GM04504 (cell line): ENCODE measurements at regions not wholly inside any gene's neighbourhood (a gene's known extent, or its start where the extent isn't known, plus 50 kb on each side); places are given as distances from the start of the nearest gene placed in this dataset.
"Not testable (repeated sequence)": the region's sequence is repeated elsewhere in the genome, so short reads cannot be mapped to it uniquely, and the experiment has no call there.

Experiments
- DNase-seq: peaks from one replicate; pipeline ENCODE4 v3.0.0-alpha.2; 2012; ENCODE audit warnings: low read depth

DNA sequence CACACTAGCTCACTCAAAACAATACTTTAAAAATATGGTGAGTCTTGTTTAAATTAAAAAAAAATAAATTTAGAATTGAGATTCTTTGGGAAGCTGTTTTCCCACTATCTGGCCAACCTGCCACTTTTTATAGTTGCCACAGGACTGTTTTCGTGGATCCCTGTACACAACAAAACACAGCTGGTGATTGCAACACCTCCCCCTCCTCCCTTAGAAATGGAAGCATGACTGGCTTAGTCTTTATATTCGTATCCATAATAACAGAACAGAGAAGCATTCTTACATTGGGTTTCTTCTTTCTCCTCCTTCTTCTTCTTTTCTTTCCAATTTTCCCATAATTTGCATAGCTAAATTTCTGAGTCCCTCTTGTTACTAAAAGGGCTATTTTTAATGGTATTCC is 79.5 kb upstream of the GJB6 start:
- no peak for DNase-seq

DNA sequence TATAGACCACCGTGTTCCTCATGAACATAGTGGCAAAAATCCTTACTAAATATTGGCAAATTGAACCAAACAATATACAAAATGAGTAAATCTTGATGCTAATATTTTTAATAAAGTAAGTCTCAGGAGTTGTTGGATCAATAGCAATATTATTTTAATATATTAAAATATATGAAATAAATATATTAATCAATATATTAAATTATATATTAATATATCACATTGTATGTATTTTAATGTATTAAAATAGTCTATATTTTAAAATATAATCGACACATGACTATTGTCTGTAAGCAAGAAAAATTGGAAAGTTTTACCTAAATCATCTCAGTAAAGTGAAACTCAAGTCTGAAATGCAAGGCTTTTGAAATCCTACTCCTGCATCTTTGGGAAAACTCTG is 78.9 kb upstream of the GJB6 start:
- no peak for DNase-seq

DNA sequence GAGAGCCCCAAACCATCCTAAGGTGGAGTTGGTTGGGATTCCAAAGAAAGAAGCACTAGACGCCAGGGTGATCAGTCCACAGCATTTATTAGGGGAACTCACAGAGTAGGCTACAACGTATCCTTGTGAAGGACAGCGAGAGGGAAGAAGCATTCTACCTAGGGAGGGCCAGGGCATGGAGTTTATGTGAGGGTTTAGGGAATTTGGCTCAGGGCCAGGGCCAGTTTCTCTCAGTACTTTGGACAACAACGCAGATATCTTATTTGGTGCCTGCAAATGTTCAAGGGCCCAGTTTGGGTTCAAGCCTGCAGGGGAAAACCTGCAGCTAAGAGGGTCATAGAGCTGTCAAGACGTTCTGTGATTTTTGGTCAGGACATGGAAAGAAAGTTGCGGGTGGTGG is 73.9 kb upstream of the GJB6 start:
- DNase-seq, result no peak

DNA sequence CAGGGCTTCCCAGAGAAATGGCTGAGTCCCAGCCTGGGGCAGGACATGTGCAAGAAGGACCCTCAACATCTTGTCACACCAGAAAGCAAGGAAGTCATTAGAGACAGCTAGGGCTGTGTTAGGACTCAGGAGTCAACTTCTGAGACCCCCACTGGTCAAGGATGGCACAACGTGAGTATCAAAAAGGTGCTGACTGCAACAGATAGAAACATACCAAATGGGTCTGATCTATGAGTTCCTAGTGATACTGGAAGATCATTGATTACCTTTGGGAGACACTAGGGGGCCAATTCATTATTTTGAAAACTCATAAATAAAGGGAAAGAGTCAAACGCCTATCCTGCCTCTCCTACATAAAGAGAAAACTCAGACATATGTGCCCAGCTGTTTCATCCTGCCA is 73.5 kb upstream of the GJB6 start:
- DNase-seq, result no peak

DNA sequence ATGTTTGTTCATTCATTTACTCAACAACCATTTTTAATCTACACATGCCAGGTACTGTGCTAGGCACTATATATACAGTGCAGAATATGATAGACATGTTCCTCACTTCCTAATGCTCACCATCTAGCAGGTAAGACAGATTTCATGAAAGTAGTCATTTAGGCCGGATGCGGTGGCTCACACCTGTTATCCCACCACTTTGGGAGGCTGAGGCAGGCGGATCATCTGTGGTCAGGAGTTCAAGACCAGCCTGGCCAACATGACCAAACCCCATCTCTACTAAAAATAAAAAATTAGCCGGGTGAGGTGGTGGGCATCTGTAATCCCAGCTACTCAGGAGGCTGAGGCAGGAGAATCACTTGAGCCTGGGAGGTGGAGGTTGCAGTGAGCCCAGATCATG is 71.9 kb upstream of the GJB6 start:
- DNase-seq, result not testable (repeated sequence)

DNA sequence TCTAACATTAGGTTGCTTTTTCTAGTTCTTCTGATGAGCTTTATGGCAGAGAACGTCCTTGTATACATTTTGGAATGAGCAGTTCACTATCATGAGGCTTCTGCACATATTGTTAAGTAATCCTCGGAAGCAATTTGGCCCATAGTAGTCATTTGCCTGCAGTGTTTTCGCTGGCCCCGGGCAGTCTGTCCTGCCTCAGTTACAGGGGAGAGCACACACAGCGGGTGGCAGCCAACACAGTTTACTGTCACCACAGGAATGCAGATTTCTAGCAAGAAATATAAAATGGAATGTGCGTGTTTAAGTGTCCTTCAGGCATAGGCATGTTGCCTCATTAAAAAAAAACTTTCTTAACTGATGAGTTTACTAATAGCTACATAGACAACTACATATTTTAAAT is 71.5 kb upstream of the GJB6 start:
- peak; percentile 7 for DNase-seq

DNA sequence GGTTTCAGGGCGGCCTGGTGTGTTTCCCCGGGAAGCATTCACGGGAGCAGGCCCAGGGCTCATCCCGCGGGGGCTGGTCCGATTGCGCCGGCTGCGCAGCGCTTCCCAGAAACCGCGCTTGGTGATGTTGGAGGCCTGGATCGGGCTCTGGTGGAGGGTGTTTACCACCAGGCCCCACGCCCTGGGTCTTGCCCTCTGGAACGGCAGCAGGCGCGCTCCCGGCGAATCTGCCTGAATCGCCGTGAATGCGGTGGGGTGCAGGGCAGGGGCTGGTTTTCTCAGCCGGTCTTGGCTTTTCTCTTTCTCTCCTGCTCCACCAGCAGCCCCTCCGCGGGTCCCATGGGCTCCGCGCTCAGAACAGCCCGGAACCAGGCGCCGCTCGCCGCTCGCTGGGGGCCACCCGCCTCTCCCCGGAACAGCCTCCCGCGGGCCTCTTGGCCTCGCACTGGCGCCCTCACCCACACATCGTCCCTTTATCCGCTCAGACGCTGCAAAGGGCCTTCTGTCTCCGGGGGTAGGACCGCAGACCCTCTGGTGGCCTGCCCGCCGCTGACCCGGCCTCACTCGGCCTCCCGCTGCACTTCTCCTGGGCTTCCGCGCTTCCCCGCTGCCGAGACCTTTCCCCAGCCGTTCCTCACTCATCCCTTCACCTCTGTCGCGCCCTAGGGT is 69.4 kb upstream of the GJB6 start:
- no peak for DNase-seq

DNA sequence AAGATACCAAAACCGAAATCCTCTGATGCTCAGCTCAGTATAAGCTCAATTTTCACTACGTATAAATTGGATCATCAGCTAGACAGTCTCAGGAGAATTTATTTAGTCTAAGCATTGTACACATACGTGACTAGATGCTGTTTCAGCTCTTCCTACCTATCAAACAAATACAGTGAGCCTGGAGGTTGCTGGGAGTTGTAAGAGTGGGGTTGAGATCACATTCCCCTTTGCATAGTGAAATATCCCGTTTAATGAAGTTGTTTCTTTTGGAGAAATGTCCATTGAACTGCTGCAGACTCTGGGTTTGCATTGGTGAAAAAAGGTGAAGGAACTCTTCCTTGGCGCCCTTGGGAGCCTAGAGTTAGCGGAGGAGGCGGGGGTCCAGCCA is 68.9 kb upstream of the GJB6 start:
- no peak for DNase-seq

DNA sequence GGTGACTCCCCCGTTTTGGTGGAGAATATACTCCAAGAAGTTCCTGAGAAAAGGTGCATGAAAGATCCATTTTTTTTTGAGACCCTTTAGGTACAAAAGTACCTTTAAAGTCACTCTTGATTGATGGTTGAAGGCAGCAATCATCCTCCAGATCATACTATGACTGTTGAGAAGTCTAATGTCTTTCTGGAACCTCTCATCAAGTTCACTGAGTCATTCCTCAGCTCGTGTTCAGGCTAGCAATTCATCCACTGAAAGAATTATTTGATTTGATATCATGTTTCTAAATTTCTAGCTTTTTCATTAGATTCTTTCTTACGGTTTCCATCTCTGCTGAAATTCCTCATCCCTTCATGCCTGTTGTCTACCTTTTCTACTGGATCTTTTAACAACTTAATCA is 65.1 kb upstream of the GJB6 start:
- no peak for DNase-seq

DNA sequence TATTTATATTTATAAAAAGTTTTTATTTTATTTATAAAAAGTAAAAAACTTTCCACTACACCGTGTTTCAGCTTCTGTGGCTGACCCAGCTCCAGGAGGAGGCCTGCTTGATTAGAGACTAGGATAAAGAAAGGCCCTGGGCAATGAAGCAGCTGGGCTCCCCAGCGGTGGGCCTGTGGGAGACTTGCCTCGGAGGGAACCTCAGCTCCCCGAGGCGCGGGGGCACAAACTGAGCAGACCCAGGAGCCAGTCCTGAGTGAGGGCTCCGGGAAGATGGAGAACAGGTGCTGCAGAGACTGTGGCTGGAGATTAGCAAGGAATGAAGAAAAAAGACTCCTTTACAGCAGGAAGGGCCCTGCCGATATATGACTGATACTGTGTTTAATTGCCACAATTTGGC is 63.8 kb upstream of the GJB6 start:
- no peak for DNase-seq

DNA sequence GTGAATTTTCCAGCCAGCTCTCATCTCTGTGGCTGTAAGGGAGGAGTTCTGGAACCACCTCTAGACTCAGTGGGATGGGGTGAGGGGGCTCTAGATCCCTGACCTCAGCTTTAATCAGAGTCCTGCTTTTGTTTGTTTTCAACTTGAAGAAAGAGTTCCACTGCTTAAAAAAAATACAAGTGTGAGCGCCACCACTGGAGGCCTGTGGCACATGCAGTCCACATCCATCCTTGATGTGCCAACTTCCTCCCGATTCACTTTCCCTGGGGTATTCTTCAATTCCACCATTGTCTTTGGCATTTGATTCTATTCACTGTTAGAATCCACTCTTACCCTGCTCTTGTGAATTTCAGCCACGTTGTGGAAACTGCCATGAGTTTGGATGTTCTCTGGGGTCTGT is 62.4 kb upstream of the GJB6 start:
- no peak for DNase-seq

DNA sequence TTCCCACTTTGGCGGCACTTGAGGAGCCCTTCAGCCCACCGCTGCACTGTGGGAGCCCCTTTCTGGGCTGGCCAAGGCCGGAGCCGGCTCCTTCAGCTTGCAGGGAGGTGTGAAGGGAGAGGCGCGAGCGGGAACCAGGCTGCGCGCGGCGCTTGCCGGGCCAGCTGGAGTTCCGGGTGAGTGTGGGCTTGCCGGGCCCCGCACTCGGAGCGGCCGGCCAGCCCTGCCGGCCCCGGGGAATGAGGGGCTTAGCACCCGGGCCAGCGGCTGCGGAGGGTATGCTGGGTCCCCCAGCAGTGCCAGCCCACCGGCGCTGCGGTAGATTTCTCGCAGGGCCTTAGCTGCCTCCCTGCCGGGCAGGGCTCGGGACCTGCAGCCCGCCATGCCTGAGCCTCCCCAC is 60.2 kb upstream of the GJB6 start:
- DNase-seq, result not testable (repeated sequence)

DNA sequence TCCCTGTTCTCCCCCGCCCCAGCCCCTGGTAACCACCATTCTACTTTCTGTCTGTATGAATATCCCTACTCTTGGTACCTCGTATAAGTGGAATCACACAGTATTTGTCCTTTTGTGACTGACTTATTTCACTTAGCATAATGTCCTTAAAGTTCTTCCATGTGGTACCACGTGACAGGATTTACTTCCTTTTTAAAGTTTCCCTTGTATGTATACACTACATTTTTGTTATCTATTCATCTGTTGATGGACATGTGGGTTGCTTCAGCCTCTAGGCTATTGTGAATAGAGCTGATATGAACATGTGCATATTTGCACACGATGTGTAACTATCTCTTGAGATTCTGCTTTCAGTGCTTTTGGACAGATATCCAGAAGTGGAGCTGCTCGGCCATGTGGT is 59.6 kb upstream of the GJB6 start:
- DNase-seq, result no peak

DNA sequence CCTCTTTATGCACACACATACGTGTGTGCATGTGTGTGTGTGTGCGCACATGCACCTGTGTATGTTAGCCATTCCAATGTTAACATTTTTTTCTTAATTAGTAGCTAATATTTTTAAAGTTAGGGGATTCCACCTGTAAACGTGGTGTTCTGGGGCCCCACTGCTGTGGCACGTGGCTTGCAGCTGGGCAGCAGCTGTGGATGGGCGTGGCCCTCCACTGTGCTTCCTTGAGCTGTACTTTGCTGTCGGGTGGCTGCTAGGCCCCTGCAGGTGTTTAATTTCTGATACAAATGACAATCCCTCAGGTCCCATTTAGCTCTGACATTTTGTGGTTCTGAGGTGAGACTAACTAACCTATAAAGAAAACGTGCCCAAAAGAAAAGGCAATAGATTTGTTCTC is 58.9 kb upstream of the GJB6 start:
- DNase-seq, result no peak

DNA sequence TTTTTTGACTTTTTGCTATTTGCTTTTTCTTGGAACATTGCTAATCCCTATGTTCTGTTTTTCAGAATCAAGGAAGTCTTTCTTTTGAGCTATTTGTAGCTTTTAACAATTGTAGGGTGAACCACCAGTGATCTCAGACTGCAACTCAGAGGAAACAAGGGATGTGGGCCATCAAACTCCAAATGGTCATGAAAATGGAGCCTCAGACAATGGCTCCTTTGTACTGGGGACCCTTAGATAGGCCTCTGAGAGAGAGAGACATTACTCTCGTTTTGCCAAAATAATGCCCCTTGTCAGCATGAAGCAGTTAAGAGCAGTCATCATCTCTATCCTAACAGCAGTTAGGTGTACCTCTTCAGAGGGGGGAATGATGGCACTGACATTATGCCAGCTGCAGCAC is 56.4 kb upstream of the GJB6 start:
- no peak for DNase-seq

DNA sequence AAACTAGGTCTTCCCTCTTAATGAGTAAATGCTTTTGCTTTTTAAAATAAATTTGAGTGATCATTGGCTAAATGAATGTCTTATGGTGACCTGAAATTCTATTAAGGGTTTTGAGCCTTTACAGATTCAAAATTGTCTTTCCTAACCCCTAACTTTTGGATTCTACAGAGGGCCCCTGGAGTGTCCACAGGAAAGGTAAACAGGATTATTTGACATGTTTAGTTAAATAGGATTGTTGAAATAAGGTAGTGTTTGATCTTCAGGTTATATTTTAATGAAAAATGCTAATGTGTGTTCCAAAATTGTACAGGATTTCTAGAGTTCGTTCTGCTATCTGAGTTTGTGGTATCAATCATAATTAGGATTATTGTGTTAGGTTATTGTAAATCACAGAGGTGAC is 55.9 kb upstream of the GJB6 start:
- DNase-seq, result no peak

DNA sequence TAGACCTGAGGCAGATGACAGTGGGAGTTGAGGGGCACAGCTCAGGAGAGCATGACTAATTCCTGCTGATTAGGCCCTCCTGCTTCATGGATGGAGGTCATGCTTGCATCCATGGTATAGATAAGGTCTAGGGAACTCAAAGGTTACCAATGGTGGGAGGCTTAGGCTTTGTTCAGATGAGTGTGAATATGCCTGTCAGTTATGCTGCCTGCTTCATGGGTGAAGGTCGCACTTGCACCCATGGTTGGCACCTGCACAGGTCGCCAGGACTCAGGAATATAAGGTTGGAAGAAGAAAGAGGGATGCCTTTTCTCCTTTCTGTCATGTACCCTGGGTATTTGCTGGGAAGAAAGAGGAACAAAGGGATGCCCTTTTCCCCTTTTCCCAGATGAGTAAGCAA is 53.4 kb upstream of the GJB6 start:
- no peak for DNase-seq
